GM21390 (cell line): ENCODE measurements at regions not wholly inside any gene's neighbourhood (a gene's known extent, or its start where the extent isn't known, plus 50 kb on each side); places are given as distances from the start of the nearest gene placed in this dataset.

ENCODE experiments used
- ATAC-seq: cut with Tn5 transposase; IDR thresholded peaks from one replicate; pipeline ENCODE4 v1.9.1; 2021; ENCODE audit not compliant: unreplicated experiment

DNA sequence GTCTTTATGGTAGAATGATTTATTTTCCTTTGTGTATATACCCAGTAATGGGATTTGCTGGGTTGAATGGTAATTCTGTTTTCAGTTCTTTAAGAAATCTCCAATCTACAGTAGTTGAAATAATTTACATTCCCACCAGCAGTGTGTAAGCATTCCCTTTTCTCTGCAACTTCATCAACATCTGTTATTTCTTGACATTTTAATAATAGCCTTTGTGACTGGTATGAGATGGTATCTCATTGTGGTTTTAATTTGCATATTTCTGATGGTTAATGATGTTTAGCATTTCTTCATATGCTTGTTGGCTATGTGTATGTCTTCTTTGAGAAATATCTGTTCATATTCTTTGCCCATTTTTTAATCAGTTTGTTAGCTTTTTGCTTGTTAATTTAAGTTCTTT is 901.2 kb downstream of the METTL15 start:
- no peak for ATAC-seq

DNA sequence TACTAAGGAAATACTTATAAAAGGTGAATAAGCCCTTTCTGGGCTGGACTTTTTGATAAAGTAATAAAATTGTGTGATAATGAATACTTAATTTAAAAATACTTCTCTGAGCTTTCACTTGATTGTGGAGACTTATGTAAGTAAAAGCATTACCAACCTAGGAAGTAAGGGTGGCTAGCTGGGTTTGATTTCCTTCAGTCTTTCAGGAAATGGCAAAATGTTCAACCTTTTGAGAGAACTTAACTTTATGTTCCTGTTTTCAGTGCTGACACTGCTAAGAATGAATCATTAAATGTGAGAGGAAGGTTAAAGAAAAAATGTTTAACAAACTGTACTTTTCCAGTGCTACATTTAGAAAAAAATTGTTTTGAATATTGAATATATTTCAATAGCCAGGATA is 900.3 kb downstream of the METTL15 start:
- ATAC-seq = no peak

DNA sequence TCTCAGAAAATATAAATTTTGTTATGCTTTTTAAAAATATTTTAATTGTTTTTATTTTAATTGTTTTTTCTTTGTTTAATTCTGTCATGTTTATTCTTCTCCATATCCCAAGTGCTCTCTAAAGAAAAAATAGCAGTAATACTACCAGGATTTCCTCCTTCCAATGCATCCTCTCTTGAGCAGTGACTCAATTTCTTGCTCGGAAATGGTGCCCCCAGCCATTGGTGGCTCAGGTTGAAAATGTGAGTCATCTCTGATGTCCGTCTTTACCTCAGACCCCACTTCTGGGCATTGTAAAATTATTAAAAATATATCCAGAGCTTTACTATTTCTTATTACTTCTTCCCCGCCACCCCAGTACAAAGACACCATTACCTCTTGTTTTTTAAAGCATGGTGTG is 898.5 kb downstream of the METTL15 start:
- no peak for ATAC-seq

DNA sequence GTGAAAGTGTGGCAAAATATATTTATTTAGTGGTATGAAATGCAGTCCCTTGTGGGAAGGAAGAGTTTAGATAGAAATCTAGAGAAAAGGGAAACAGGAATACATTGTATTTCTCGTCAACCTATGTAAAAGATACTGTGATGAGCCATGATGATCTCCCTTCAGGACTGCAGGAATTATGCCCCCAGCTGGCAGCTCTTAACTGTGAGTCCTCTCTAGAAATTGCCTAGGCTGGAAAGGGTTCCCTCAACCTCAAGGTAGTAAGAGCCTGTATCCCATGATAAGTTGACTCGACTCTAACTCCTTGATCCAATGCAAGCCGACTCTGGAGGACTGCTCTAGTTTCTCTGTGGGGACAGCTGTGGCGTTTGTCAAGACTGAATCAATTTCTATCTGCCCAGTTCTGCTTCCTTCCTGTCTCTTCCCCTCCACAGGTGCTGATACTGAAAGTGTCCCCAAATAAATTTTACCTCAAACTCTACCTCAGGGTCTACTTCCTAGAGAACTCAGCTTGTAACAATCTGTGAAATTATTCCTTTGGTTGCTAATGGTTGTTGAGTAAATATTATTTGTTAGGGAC is 897.3 kb downstream of the METTL15 start:
- ATAC-seq = no peak

DNA sequence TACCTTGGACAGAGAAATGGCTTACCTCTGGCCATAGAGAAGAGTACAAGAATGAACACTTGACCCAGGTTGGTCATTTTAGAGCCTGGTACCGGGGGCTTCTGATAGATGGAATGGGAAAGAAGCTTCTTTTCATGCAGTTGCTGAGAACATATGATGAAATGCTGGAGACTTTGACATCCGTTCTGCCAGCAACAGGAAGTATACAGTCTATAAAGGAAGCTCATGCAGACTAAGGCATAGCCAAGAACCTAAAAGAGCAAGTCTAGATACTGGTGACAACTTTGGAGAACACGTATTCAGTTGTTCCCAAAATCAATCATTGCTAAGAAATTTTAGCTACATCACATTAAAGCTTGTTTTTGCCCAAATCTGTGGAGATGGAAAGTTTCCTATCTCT is 894.6 kb downstream of the METTL15 start:
- ATAC-seq = no peak

DNA sequence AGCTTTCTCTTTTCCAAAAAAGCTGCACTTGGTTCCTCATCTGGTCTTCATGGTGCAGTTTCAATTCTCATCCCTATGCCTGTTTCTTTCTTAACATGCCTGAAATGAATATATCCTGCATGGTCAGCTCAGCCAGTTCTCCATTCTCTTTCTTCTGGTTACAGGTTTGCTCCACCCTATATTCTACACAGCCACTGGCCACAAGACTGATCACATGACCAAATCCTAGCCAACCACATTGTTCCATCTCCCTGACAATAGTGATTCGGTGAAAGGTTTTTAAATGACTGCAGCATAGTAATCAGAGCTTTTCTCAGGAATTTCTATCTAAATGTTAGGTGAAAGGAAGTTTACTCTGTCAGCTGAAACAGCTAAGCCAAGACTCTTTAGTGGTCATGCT is 891.4 kb downstream of the METTL15 start:
- no peak for ATAC-seq

DNA sequence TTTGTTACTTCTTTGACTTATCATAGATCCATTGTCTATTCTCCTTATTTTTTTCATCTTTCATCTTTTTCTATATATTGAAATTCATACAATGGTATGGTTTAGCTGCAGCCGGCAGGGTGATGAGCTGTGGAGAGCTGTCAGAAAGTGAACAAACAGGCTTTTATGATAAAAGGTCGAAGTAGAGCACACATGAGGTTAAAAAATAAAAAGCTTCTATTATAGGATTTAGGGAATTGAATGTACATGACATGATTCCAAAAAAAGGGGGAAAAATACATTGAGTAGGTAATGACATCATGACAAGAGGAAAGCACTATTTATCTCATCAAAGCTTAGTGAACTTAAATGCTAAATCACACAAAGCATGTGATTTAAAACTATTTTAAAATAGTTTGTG is 884.8 kb downstream of the METTL15 start:
- ATAC-seq = no peak

DNA sequence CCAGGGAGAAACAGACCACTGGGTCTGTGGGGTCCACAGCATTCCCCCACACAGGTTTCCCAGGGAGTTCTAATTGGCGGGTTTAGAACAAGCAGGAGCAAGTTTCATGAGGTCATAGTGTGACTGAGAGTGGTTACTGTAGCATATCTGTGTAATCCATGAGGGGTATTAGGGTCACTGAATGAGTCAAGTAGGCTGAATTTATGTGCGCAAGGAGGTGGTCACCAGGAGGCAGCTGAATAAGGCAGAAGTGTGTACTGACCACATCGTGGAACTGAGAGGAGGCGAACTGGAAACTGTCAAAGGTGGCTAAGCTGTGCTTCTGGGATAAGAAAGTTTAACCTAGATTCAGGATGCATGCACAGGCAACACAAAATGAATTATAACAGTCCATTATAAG is 876.0 kb downstream of the METTL15 start:
- ATAC-seq = no peak

DNA sequence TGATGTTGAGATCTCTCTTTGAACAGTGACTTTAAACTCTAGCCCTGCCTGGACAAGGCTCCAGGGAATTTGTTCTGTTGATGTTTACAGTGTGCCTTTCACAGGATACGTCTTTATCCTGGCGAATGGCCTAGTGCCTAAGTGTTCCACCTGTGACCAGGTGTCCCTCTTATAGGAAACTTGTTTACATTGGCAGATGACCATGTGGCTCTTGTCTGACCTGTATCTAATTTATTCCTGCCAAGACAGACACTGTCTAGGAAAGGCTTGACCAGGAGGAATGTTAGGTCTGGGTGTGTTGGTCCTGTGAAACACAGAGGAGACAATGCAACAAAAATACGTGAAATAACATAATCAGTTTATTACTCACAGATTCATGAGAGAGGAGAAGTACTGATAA is 875.6 kb downstream of the METTL15 start:
- ATAC-seq = no peak

DNA sequence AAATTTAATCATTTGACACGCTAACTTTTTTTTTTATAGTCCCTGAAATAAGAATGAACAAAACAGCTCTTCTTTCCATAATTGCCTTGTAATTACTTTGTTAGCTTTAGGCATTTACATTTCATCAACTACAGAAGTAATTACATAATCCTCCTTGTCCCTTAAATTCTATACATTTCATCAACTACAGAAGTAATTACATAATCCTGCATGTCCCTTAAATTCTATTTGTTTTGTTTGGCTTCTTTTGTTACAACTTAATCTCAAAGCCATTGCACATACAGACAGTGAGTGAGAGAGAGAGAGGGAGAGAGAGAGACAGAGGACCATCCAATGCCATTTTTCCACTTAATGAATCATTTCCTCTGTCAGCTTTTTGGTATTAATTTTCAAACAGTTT is 873.2 kb downstream of the METTL15 start:
- ATAC-seq = no peak

DNA sequence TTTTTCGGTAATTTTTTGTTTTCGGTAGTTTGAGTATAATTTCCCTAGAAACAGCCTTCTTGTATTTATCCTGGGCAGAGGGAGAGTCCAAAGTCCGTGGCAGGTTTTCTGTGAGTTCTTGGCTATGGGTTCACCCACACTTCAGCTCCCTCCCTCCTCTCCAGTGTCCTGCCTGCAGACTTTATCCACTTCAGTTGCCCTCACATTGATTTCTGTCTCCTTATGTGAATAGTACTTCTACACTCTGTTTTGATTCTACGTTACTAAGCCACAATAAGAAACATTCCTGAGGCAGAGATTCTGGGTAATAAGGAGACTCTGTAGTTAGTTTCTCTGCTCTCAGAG is 868.6 kb downstream of the METTL15 start:
- ATAC-seq = no peak

DNA sequence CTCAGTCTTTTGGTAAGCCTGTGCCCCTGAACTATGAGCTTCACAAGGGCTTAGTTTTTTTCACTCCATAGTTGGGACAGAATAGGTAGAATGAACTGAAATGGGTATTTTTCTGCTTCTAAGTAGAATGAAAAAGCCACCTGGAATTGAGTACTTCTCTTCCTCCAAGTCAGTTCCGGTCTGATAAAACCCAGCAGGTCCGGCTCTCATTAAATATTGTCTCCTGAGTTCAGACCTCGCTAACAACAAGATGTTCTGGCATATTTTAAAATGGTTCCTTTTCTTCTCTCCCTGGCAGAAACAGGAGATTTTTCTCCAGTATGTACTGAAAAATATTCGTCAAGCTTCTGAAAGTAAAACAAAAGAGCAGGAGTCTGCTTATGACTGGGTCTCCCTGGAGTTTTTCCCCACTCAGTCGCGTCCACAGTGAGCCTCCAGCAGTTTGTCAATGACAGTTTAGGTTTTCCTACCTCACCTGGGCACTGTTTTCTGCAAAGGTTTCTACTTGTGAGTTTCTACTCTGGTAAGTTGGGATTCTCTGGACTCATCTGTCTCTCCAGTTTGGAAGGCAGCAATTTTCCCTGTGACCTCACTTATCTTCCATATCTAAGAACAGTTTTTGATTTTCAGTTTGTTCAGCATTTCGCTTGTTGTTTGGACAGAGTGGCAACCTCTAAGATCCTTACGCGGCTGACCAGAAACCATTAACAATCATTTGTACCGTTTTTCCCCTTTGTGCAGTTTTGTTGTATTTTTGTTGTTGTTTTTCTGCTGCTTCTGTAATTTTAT is 868.0 kb downstream of the METTL15 start:
- ATAC-seq = no peak

DNA sequence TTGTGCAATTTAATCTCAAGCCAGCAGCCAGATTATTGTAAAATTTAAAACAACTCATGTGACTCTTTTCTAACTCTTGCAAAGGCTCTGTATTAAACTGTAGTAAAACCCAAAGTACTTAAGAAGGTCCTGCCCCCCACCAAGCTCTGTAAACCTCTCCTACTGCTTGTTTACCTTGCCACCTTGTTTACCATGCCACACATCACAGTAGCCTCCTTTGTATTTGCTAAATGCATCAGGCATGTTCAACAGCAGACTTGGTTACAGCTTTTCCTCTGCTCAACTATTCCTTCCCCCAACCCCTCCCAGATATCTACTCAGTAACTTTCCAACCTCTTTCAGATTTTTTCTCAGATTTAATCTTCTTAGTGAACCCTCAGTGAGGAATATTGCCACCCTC is 861.6 kb downstream of the METTL15 start:
- ATAC-seq = no peak

DNA sequence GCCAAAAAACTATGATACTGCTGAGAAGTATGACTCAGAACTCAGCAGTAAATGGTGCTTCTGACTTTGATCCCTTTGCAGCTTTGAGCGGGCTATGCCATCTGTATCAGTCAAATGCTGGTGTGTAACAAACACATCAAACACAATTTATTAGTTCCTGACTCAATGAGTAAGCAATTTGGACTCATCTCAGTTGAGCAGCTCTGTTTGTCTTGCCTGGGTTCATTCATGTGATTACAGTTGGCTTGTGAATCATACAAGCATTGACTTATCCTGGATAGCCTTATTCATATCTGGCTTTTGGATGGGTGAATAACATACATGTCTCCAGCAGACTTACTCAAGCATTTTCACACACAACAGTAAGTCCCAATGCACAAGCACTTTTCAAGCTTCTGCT is 858.8 kb downstream of the METTL15 start:
- no peak for ATAC-seq

DNA sequence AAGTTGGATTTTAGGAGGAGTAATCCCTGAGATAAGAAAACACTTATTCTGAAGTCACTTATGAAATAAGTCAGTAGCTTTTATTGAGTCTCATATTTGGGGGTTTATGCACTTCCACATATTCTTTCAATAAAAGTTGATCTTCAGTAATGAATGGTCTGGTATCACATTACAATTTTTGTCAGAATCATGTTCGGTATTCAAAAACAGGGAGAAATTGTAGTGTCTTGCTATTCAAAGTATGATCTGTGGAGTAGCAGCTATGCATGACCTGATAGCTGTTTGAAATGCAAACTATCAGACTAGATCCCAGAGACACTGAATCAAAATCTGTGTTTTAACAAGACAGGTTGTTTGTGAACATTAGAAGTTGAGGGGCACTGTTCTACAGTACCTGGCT is 857.6 kb downstream of the METTL15 start:
- ATAC-seq = no peak

DNA sequence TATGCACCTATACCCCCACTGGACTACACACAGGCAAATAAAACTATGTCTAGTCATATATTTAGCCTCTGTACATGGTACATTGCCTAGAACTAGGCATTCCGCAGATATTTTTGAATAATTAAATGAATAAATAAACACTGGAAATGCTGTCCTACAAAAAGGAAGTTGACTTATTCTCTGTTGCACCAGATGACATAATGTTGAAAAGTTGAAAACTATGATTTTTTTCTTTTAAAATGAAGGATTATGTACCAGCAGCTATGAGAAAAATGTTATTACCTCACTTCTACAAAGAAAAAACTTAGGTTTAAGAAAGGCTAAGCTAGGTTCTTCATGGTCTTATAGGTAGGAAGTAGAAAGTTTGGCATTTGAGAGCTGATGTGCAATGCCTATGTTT is 856.6 kb downstream of the METTL15 start:
- no peak for ATAC-seq

DNA sequence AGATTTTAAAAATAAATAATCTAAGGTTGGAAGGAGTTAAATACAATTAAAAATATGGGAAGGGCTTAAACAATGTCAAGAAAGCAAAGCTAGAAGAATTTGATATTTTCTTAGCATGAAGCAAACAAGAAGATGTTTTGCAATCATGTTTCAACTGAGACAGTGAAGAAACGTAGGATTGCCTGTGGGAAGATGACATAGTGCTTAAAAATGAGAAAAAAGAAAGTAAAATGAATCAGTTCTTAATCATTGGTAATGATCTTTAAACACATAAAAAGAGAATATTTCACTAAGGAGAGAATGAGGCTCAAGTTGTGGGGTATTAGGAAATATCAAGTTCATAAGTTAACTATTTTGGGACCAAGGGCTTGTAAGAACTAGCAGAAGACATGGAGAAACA is 855.0 kb downstream of the METTL15 start:
- no peak for ATAC-seq

DNA sequence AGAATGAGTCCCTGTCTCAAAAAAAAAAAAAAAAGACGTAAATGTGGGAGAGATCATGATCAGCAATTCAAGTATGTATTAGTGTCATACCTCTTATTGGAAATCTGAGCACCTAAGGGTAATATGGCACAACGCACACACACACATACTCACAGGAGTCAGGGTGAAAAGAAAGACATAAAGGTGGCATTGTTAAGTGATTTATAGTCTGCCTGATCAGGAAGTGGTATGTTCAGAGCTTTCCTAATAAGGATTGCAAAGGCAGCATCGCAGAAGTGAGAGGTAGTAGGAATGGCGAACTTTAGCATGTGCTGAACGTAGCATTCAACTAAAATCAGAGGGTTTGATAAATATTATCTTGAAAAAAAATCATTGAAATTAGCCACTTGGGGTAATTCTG is 854.3 kb downstream of the METTL15 start:
- no peak for ATAC-seq

DNA sequence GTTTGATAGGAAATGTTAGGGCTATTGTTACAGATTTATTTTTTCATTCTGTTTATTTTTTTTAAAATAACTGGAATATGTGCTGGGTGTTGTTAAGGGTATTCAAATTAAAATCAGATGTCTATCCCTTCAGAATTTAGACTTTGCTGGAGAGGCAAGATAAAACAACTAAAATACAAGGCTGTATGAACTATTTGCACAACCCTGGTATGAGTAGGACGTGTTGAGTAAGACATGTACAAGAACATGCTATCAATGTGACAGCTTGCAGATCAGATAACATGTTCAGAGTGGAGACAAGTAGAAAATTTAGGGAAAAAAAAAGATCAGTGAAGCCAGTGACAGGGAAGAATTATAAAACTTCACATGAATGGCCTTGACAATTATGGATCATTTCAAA is 853.5 kb downstream of the METTL15 start:
- ATAC-seq = no peak

DNA sequence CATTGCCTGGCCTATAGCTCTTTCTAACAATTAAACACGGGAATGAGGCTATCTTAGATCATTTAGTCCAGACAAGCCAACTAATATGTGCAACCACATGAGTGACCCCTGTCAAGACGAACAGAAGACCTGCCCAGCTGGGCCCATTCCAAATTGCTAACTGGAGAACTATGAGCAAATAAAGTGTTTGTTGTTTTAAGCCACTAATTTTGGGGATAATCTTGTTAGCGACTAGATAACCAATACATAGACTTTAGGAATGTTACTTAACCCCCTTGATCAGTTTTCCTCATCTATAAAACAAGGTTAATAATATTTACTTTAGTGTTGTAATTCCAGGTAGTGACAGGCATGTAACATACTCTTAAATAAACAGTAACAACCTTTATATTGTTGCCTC is 848.3 kb downstream of the METTL15 start:
- ATAC-seq = no peak

DNA sequence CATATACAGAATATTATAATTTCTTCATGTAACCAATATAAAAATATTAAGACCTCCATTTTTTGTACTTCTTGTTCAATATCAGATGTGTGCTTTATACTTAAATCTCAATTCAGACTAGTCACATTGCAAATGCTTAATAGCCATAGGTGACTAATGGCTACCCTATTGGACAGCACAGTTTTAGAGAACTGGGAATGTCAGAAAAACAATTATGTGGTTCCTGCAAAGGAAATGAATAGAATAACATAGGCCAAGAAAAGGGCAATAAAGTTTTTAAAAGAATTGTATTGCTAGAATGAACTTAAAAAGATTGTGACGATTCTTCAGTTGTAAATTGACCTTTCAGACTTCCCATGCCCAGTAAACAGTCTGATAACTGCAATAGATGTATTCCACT is 843.0 kb downstream of the METTL15 start:
- no peak for ATAC-seq

DNA sequence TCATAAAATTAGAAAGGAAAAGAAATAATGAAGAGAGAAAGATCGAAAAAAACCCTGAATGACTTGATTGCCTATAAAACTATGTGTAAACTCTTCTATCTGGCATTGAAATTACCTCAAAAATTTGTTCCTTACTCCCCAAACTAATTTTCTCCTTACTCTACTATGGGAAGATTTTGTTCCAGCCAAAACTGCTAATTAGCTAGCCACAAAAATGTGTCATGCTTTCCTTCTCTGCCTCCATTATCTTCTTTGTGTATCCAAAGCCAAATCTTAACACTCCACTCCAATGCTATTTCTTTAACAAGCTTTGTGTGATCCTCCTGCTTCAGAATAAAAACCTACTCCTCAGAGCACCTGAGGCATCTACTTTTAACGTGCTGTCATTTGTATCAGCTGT is 831.2 kb downstream of the METTL15 start:
- ATAC-seq = no peak

DNA sequence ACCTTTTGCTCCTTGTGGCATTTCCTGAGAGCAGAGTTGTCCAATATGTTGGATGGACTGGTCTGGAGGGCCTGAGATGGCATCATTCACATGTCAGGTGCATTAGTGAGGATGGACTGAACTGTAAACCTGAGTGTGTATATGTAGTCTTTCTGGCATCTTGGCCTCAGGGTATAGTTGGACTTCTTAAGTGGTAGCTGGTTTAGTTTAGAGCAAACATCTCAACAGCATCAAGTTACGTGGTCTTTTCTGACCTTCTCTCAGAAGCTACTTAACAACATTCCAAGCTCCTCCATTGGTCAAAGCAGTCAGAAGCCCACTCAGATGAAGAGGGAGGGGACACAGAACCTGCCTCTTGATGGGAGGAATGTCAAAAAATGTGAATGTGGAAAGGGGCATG is 829.9 kb downstream of the METTL15 start:
- no peak for ATAC-seq
